VCaP (cell line): ENCODE measurements at regions not wholly inside any gene's neighbourhood (a gene's known extent, or its start where the extent isn't known, plus 50 kb on each side); places are given as distances from the start of the nearest gene placed in this dataset.

Experiments used
- H3K27ac ChIP-seq: fragments of 450-650 bp; 2 replicates; pipeline ENCODE4 v1.5.1; 2017
- TF ChIP-seq, protein P1 (sequence below): fragments of 450-650 bp; conservative IDR thresholded peaks from 2 replicates; pipeline ENCODE4 v1.5.1; 2017; ENCODE audit warnings: mild to moderate bottlenecking, moderate library complexity

DNA sequence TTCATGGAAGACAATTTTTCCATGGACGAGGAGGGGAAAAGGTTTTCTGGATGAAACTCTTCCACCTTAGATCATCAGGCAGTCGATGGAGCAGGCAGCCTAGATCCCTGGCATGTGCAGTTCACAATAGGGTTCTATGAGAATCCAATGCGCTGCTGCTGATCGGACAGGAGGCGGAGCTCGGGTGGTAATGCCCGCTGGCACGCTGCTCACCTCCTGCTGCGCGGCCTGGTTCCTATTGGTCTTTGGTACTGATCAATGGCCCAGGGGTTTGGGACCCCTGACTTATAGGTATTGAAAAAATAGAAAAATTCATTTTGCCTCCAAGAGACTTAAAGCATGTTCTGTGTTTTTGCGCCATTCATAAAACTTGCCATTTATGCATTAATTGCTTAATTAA, 793.9 kb upstream of the NR2F2 start:
- TF ChIP-seq, protein P1, sequence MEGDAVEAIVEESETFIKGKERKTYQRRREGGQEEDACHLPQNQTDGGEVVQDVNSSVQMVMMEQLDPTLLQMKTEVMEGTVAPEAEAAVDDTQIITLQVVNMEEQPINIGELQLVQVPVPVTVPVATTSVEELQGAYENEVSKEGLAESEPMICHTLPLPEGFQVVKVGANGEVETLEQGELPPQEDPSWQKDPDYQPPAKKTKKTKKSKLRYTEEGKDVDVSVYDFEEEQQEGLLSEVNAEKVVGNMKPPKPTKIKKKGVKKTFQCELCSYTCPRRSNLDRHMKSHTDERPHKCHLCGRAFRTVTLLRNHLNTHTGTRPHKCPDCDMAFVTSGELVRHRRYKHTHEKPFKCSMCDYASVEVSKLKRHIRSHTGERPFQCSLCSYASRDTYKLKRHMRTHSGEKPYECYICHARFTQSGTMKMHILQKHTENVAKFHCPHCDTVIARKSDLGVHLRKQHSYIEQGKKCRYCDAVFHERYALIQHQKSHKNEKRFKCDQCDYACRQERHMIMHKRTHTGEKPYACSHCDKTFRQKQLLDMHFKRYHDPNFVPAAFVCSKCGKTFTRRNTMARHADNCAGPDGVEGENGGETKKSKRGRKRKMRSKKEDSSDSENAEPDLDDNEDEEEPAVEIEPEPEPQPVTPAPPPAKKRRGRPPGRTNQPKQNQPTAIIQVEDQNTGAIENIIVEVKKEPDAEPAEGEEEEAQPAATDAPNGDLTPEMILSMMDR, result no peak
- H3K27ac ChIP-seq, result no peak overlapping the region

DNA sequence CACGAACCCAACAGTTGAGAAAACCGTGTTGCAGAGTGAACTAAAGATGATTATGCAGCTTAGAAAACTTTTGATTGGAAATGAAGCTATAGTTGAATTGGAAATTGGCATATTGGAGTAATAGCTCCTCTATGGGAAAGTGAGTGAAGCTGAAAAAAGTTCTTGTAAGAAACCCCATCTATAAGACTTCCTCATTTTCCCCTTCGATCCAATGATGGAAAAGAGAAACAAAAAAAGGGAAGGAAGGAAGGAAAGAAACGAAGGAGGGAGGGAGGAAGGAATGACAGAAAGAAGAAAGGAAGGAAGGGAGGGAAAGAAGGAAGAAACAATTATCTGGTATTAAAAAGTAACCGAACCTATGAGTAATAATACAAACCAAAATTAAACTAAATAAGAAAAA, 791.8 kb upstream of the NR2F2 start:
- H3K27ac ChIP-seq, result no peak overlapping the region
- TF ChIP-seq, protein P1, result no peak

DNA sequence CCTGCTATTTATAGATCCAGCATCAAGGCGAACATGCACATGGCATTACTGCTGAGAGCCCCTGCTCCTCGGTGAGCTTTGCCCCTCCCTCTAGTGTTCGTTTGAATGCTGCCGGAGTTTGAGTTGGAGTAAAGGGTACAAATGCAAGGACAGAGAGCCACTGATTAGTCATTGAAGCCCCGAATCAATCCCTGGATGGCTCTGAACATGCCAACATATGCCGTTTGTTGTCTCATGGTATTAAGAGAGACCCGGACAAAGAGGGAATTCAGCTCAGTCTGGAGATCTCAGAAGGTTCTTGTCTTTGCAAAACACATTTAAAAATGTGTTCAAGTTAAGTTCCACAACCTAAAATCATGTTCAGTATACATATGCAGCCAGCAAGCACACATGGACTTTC, 789.2 kb upstream of the NR2F2 start:
- TF ChIP-seq, protein P1, result no peak
- no peak overlapping the region for H3K27ac ChIP-seq

DNA sequence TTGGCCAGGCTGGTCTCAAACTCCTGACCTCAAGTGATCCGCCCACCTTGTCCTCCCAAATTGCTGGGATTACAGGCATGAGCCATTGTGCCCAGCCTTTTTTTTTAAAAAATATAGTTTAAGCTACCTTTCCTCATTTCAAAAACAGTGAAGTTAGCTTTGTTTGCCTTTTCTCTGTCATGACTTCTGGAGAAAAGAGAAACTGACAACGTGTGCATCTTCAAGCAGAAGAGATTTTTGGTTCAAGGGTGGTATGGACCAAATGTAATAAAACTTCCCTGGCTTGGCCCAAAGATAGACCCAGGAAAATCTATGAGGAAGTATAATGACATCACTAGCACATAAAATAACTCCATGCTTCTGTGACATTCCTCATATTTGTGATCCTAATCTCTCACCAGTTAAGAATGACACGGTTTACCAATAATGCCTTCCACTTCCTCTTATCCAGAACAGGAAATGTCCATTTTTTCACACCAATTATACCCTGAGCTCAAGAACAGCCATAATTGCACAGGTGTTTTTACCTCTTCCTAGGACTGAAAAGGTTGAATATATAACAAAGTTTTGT, 781.2 kb upstream of the NR2F2 start:
- TF ChIP-seq, protein P1, result no peak
- H3K27ac ChIP-seq, result no peak overlapping the region

DNA sequence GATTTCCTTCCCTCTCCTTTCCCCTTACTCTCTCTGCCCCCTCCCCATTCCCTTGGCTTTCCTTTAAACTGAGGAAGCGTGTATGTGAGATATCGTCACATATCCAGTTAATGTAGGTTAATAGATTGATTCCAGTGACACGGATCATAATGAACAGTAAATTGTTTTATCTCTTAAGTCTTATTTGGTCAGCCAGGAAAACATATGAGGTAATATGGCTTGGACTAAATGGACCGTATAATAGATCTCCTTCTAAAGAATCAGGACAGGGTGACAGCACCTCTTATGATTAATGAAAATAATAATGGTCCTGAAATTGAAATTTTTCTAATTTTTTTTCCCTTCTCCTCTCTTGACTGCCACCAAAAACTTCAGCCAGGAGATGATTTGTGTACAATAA, 779.8 kb upstream of the NR2F2 start:
- TF ChIP-seq, protein P1, result no peak

DNA sequence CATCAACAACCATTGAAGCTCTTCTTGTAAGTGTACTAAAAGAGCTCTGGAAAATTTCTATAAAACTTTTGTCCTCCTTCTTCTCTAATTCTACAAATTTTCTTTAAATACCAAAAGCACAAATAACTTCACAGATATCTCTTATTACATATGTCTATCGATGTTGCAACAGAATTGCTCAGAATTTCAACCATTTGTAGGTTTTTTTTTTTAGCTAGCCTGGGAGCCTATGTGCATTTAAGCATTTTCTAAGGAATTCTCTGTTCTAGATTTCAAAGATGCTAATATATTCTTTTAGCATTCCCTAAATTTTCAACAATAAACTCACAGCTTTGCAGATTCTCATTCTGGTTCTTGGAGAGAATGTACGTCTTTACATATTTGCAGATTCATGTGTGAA, 774.3 kb upstream of the NR2F2 start:
- TF ChIP-seq, protein P1, result no peak
- H3K27ac ChIP-seq, result no peak overlapping the region

More for the DNA sequence above, 779.8 kb upstream of the NR2F2 start:
- no peak overlapping the region for H3K27ac ChIP-seq

DNA sequence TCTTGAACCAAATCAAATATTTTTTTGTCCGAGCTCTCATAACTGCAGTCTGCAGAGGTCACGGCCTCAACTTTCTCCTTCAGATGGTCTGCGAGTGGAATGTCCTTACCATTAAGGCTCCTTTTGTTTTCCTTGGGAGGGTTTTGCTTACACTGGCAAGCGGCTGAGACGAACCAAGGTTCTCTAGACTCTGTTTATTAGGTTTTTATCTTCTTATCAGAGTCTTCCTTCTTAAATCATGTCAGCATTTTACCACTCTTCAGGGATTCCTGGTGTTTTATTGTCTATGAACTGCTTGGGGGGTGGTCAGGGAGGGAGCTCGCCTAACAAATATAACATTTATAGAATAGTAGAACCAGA, 773.7 kb upstream of the NR2F2 start:
- no peak overlapping the region for H3K27ac ChIP-seq
- TF ChIP-seq, protein P1, result no peak
